Breast epithelium (tissue), 4 donors: ENCODE measurements at regions not wholly inside any gene's neighbourhood (a gene's known extent, or its start where the extent isn't known, plus 50 kb on each side); places are given as distances from the start of the nearest gene placed in this dataset.

ENCODE experiments used
- DNase-seq, 2 donors: peaks; one replicate each; pipeline ENCODE4 v3.0.0-alpha.2; 2019; ENCODE audit warnings: low spot score in 2 of 2
- H3K27ac ChIP-seq, 2 donors: fragments of 200-600 bp; sonication (generic) in 1 of 2; one replicate each; pipeline ENCODE4 v1.5.1; 2016 to 2019; ENCODE audit warnings: mild to moderate bottlenecking in 1 of 2
- H3K27me3 ChIP-seq, 2 donors: fragments of 200-600 bp; sonication (generic) in 1 of 2; one replicate each; pipeline versions ENCODE4 v1.5.1 to v1.6.0; 2017 to 2019; ENCODE audit warnings: control low read depth in 1 of 2, mild to moderate bottlenecking in 1 of 2
- H3K36me3 ChIP-seq: fragments of 200-600 bp; one replicate; pipeline ENCODE4 v1.5.1; 2019
- H3K4me1 ChIP-seq, 2 donors: fragments of 200-600 bp; sonication (generic); one replicate each; pipeline ENCODE4 v1.5.1; 2016 to 2019; ENCODE audit warnings: control low read depth in 1 of 2
- H3K4me3 ChIP-seq, 3 donors: fragments of 200-600 bp; sonication (generic); 1 replicate in 2 of 3; 2 replicates in 1 of 3; pipeline ENCODE4 v1.5.1; 2016 to 2019; ENCODE audit warnings: mild to moderate bottlenecking in 3 of 3, moderate library complexity in 2 of 3
- H3K9me3 ChIP-seq, 2 donors: fragments of 200-600 bp; sonication (generic) in 1 of 2; one replicate each; pipeline ENCODE4 v1.5.1; 2016 to 2019; ENCODE audit warnings: control low read depth in 1 of 2
- POLR2A ChIP-seq: fragments of 450-650 bp; IDR thresholded peaks from one replicate; pipeline ENCODE4 v1.6.1; 2016; ENCODE audit warnings: antibody characterized with exemption, mild to moderate bottlenecking, moderate library complexity
- POLR2AphosphoS5 ChIP-seq, 3 donors: sonication (generic); formaldehyde crosslinking; IDR thresholded peaks; one replicate each; pipeline ENCODE4 v1.6.1; 2017; ENCODE audit warnings: antibody characterized with exemption in 3 of 3
- intact Hi-C: fragments of 100-400 bp; cut with DNase I; formaldehyde crosslinking; loops from one replicate; pipeline ENCODE4 v1.15.1; 2023; ENCODE audit warnings: low total_unique reads
- TF ChIP-seq, protein P1 (sequence below), 3 donors: fragments of 450-650 bp; IDR thresholded peaks; one replicate each; pipeline ENCODE4 v1.5.1; 2016 to 2017; ENCODE audit warnings: antibody characterized with exemption in 3 of 3, mild to moderate bottlenecking in 3 of 3, moderate library complexity in 3 of 3

DNA sequence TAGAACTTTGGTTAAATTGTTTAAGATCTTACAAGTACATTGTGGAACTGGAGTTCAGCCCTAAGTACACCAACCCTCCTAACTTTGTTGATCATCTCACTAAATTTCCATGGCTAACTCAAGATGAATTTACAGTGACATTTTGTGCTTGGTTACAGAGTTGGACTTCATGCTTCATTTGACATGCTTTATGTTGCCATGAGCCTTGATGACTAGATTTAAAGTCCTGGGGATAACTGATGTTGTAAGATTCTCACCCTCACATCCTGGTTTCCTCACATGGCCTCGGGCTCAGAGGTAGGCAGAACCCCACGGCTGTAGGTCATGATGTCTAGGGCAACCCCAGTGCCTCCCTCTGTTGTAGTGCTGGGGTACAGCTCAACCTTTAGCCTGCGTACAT is 397.2 kb upstream of the IGFBP3 start:
- Histone ChIP-seq H3K4me1 (no peaks in the 10 kb centered on the region), H3K27me3 (no peaks in the 10 kb centered on the region), H3K27ac (no peak overlapping the region), H3K9me3 (no peaks in the 10 kb centered on the region), H3K36me3 (no peaks in the 10 kb centered on the region), H3K4me3 (no peak overlapping the region)
- TF ChIP-seq, protein P1, sequence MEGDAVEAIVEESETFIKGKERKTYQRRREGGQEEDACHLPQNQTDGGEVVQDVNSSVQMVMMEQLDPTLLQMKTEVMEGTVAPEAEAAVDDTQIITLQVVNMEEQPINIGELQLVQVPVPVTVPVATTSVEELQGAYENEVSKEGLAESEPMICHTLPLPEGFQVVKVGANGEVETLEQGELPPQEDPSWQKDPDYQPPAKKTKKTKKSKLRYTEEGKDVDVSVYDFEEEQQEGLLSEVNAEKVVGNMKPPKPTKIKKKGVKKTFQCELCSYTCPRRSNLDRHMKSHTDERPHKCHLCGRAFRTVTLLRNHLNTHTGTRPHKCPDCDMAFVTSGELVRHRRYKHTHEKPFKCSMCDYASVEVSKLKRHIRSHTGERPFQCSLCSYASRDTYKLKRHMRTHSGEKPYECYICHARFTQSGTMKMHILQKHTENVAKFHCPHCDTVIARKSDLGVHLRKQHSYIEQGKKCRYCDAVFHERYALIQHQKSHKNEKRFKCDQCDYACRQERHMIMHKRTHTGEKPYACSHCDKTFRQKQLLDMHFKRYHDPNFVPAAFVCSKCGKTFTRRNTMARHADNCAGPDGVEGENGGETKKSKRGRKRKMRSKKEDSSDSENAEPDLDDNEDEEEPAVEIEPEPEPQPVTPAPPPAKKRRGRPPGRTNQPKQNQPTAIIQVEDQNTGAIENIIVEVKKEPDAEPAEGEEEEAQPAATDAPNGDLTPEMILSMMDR (IDR thresholded peaks at IDR 0.05), result no peak
- TF ChIP-seq POLR2AphosphoS5 (IDR thresholded peaks at IDR 0.05), result no peak
- TF ChIP-seq POLR2A, result no peak
- intact Hi-C loops, result no loop called here
- DNase-seq, result no peak

DNA sequence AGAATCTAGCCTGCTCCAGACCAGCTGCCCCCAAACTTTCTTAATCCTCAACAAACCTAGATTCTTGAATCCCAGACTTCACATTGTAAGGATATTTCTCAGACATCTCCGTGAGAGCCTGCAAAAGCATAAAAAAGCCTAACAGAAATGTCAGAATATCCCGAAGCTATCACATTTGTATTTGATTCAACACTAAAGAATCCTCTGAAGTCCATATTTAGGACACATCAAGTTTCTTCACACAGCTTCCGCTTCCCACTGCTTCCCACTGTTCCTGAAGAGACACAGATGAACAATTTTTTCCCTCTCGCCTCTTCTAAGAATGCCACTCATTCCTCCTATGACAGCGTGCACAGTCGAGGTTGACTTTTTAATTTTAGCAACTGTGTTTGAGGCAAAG is 396.2 kb upstream of the IGFBP3 start:
- no peaks in the 10 kb centered on the region for H3K27me3 ChIP-seq
- no peaks in the 10 kb centered on the region for H3K4me1 ChIP-seq
- H3K9me3 ChIP-seq, result no peaks in the 10 kb centered on the region
- no peaks in the 10 kb centered on the region for H3K36me3 ChIP-seq
- no peak overlapping the region for H3K4me3 ChIP-seq
- intact Hi-C loops, result no loop called here
- TF ChIP-seq POLR2AphosphoS5 (IDR thresholded peaks at IDR 0.05) (no peak), POLR2A (no peak)
- TF ChIP-seq, protein P1 (IDR thresholded peaks at IDR 0.05), result no peak
- DNase-seq, result no peak
- no peak overlapping the region for H3K27ac ChIP-seq

DNA sequence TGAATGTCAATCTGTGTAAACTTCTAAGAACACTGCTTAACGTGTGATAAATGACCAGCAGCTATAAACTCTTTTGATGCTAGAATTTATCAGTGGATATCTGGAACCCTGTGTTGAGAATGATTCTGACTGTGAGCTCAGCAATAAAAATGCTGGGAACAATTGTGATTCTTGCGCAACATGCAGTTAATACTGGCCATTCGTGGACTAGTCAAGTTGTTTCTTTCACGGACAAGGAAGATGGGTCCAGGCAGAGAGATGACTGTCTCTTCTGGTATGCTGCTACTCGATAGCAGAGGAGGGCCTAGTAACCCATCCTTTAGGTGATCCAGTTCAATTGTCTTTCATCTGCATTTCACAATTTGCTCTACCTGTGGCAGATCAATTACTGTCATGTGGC is 394.8 kb upstream of the IGFBP3 start:
- no peaks in the 10 kb centered on the region for H3K27me3 ChIP-seq
- no peak overlapping the region for H3K27ac ChIP-seq
- H3K4me3 ChIP-seq, result no peak overlapping the region
- H3K9me3 ChIP-seq, result no peaks in the 10 kb centered on the region
- intact Hi-C loops, result no loop called here
- H3K36me3 ChIP-seq, result no peaks in the 10 kb centered on the region
- TF ChIP-seq POLR2AphosphoS5 (IDR thresholded peaks at IDR 0.05) (no peak), POLR2A (no peak)
- TF ChIP-seq, protein P1 (IDR thresholded peaks at IDR 0.05), result no peak
- H3K4me1 ChIP-seq, result no peaks in the 10 kb centered on the region
- DNase-seq, result no peak

DNA sequence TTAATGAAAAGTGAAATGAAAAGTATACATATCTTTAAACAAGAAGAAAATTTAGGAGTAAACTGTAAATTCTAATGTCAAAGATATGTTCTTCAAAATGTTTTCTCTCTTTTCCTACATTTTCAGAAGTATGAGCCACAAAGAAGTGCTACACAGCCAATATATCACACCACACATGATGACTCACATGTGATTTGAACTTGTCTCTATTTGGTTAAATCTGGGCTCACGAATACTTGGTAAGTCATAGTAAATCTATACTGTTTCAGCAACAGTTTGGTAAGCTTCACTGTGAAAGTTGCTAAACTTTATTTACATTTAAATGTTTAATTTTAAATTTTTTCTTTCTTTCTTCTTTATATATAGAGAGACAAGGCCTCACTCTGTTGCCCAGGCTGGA is 380.6 kb upstream of the IGFBP3 start:
- H3K27me3 ChIP-seq, result no peaks in the 10 kb centered on the region
- no peak for DNase-seq
- H3K27ac ChIP-seq, result no peak overlapping the region
- TF ChIP-seq POLR2A (no peak), POLR2AphosphoS5 (IDR thresholded peaks at IDR 0.05) (no peak)
- TF ChIP-seq, protein P1 (IDR thresholded peaks at IDR 0.05), result no peak
- H3K36me3 ChIP-seq, result no peaks in the 10 kb centered on the region
- H3K4me1 ChIP-seq, result no peaks in the 10 kb centered on the region
- H3K4me3 ChIP-seq, result no peak overlapping the region
- H3K9me3 ChIP-seq, result peaks cover 0 to 7% of the 10 kb centered on the region in 2 donors
- intact Hi-C loops, result no loop called here

DNA sequence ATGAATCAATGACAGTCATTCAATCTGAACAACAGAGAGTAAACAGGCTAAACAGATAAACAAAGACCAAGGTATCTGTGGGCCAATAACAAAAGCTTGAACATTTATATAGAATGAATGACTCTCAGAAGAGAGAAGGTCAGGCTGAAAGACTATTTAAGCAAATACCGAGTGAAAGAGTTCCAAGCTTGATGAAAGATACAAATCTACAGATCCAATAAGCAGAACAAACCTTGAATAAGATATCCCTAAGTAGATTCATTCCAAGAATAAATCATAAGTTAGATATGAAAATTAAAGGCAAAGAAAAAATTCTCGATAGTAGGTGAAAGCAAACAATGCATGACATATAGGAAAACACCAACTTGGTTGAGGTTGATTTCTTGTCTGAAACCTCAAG is 376.4 kb upstream of the IGFBP3 start:
- no peaks in the 10 kb centered on the region for H3K36me3 ChIP-seq
- no peak overlapping the region for H3K27ac ChIP-seq
- H3K4me1 ChIP-seq, result no peaks in the 10 kb centered on the region
- intact Hi-C loops, result no loop called here
- H3K9me3 ChIP-seq, result peaks cover 0 to 7% of the 10 kb centered on the region in 2 donors
- DNase-seq, result no peak
- no peaks in the 10 kb centered on the region for H3K27me3 ChIP-seq
- no peak overlapping the region for H3K4me3 ChIP-seq
- TF ChIP-seq, protein P1 (IDR thresholded peaks at IDR 0.05), result no peak
- TF ChIP-seq POLR2AphosphoS5 (IDR thresholded peaks at IDR 0.05), result no peak
- TF ChIP-seq POLR2A, result no peak
